HG03442 (cell line): ENCODE measurements at regions not wholly inside any gene's neighbourhood (a gene's known extent, or its start where the extent isn't known, plus 50 kb on each side); places are given as distances from the start of the nearest gene placed in this dataset.

ENCODE experiments used
- ATAC-seq: cut with Tn5 transposase; IDR thresholded peaks from one replicate; pipeline ENCODE4 v1.9.1; 2021; ENCODE audit warnings: mild to moderate bottlenecking, moderate library complexity; ENCODE audit not compliant: unreplicated experiment

GRCh38 chr1:229950908-229951307 lies 116.1 kb upstream of the GALNT2 start:
- ATAC-seq, result no peak

GRCh38 chr1:229951856-229952534 lies 115.0 kb upstream of the GALNT2 start:
- ATAC-seq, result no peak

GRCh38 chr1:229952670-229953520 lies 114.1 kb upstream of the GALNT2 start:
- no peak for ATAC-seq

- no peak for ATAC-seq
These were observed 113.2 kb upstream of the GALNT2 start for GRCh38 chr1:229953736-229954326.

- no peak for ATAC-seq
These were observed 102.8 kb upstream of the GALNT2 start for GRCh38 chr1:229964281-229964680.

GRCh38 chr1:229970714-229971113 lies 96.3 kb upstream of the GALNT2 start:
- ATAC-seq, result no peak

- ATAC-seq, result no peak
These were observed 95.9 kb upstream of the GALNT2 start for GRCh38 chr1:229971141-229971540.

- no peak for ATAC-seq
These were observed 94.3 kb upstream of the GALNT2 start for GRCh38 chr1:229972600-229973296.

GRCh38 chr1:229973297-229973612 lies 93.8 kb upstream of the GALNT2 start:
- ATAC-seq, result no peak

- ATAC-seq, result no peak
These were observed 92.0 kb upstream of the GALNT2 start for GRCh38 chr1:229975047-229975446.

GRCh38 chr1:229980009-229980408 lies 87.0 kb upstream of the GALNT2 start:
- ATAC-seq, result no peak

GRCh38 chr1:229981736-229982135 lies 85.3 kb upstream of the GALNT2 start:
- ATAC-seq, result no peak

- no peak for ATAC-seq
These were observed 82.6 kb upstream of the GALNT2 start for GRCh38 chr1:229984310-229984991.

GRCh38 chr1:229984992-229985612 lies 81.9 kb upstream of the GALNT2 start:
- ATAC-seq, result no peak

- no peak for ATAC-seq
These were observed 81.4 kb upstream of the GALNT2 start for GRCh38 chr1:229985613-229986010.

GRCh38 chr1:229986737-229987337 lies 80.2 kb upstream of the GALNT2 start:
- ATAC-seq, result no peak

- ATAC-seq, result no peak
These were observed 79.1 kb upstream of the GALNT2 start for GRCh38 chr1:229987953-229988352.

- ATAC-seq, result no peak
These were observed 78.5 kb upstream of the GALNT2 start for GRCh38 chr1:229988534-229988933.

- no peak for ATAC-seq
These were observed 77.3 kb upstream of the GALNT2 start for GRCh38 chr1:229989591-229990248.

GRCh38 chr1:229990326-229990725 lies 76.7 kb upstream of the GALNT2 start:
- no peak for ATAC-seq
